Esophagus (tissue), 2 donors: ENCODE measurements at regions not wholly inside any gene's neighbourhood (a gene's known extent, or its start where the extent isn't known, plus 50 kb on each side); places are given as distances from the start of the nearest gene placed in this dataset.
"Not testable (repeated sequence)": the region's sequence is repeated elsewhere in the genome, so short reads cannot be mapped to it uniquely, and the experiment has no call there.

ENCODE experiments used
- H3K27ac ChIP-seq, 2 donors: one replicate each; pipeline ENCODE4 v1.5.1; 2013; ENCODE audit warnings: low read depth in 2 of 2, mild to moderate bottlenecking in 2 of 2, inconsistent platforms in 1 of 2, low read length in 1 of 2, moderate library complexity in 1 of 2
- H3K27me3 ChIP-seq, 2 donors: one replicate each; pipeline ENCODE4 v1.6.1; 2013; ENCODE audit warnings: low read length in 2 of 2, control low read depth in 1 of 2, mild to moderate bottlenecking in 1 of 2; ENCODE audit not compliant: insufficient read depth in 2 of 2, control insufficient read depth in 1 of 2
- H3K36me3 ChIP-seq, 2 donors: one replicate each; pipeline ENCODE4 v1.6.1; 2013; ENCODE audit warnings: low read length in 1 of 2; ENCODE audit not compliant: control insufficient read depth in 2 of 2, insufficient read depth in 2 of 2
- H3K4me1 ChIP-seq, 2 donors: one replicate each; pipeline ENCODE4 v1.6.1; 2013; ENCODE audit warnings: low read length in 1 of 2; ENCODE audit not compliant: control insufficient read depth in 2 of 2, insufficient read depth in 2 of 2
- H3K4me3 ChIP-seq, 2 donors: one replicate each; pipeline ENCODE4 v1.5.1; 2013; ENCODE audit warnings: low read length in 2 of 2, mild to moderate bottlenecking in 2 of 2, low read depth in 1 of 2, moderate library complexity in 1 of 2
- H3K9me3 ChIP-seq, 2 donors: one replicate each; pipeline ENCODE4 v1.6.1; 2013; ENCODE audit warnings: mild to moderate bottlenecking in 2 of 2, low read depth in 1 of 2, low read length in 1 of 2, moderate library complexity in 1 of 2; ENCODE audit not compliant: control insufficient read depth in 2 of 2, insufficient read depth in 1 of 2
- WGBS, 2 donors: extraction: QIAGEN DNeasy Blood & Tissue Kit; methylation state at CpG; one replicate each; pipeline ENCODE4 v1.1.7; 2013; 5-methylcytosine and 5-hydroxymethylcytosine counted together
- donor health status: healthy with polysubstance abuse.
- donor health status: Bipolar disorder and iron deficiency.

DNA sequence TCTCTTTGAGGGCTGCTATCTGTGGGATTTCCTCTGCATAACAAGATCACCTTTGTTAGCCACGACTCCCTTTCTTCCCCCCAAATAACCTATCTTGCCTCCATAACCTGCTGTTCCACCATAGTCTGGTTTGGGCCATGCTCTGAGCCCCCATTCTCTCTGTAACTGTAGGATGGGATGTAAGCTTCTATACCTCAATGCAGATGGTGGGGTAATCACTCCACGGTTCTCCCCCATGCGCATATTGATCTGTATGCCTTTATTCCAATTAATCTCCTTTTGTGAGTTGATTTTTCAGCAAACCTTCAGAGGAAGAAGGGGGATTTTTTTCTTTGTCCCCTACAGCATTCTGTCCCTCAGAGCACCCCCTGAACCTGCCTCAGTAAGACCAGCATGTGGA is 170.1 kb upstream of the IRF2BP2 start:
- H3K4me1 ChIP-seq, result peaks cover 0 to 2% of the 10 kb centered on the region in 2 donors
- H3K27ac ChIP-seq, result no peak overlapping the region
- H3K36me3 ChIP-seq, result no peaks in the 10 kb centered on the region
- H3K27me3 ChIP-seq, result peaks cover 0 to 4% of the 10 kb centered on the region in 2 donors
- 85 to 89% methylated on average over 3 of the region's 3 CpGs for WGBS, 2 donors
- no peaks in the 10 kb centered on the region for H3K9me3 ChIP-seq
- no peak overlapping the region for H3K4me3 ChIP-seq

DNA sequence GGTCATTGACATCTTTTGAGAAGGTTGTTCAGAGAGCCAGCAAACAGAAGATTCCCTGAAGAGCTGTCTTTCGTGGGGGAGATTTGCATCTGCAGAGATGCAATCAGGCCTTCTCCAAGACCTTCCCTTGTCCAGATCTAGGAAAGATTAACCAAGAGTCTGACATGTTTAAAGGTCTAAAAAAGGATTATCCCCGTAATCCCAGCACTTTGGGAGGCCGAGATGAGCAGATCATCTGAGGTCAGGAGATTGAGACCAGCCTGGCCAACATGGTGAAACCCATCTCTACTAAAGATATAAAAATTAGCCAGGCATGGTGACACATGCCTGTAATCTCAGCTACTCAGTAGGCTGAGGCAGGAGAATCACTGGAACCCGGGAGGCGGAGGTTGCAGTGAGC is 169.6 kb upstream of the IRF2BP2 start:
- WGBS, 2 donors, result 88 to 91% methylated on average over 5 of the region's 5 CpGs

DNA sequence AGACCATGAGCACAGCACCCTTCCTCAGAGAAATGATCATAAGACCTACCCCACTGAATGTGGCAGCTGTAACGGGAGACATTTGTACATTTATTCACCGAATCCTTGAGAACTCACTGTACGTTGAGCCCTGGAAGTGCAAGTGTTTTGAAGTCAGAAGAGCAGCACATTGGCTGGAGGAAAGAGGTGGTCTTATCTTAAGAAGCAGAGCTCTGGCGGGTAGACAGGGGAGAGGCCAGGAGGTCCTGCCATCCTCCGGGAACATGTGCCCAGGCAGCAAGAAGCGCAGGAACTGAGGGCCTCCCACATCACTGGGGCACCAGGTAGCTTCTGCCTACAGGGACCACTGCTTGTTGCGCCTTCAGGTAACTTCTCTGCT is 169.2 kb upstream of the IRF2BP2 start:
- Histone ChIP-seq H3K4me1 (peaks cover 0 to 2% of the 10 kb centered on the region in 2 donors), H3K4me3 (no peak overlapping the region), H3K27ac (no peak overlapping the region), H3K9me3 (no peaks in the 10 kb centered on the region), H3K27me3 (peaks cover 0 to 4% of the 10 kb centered on the region in 2 donors), H3K36me3 (no peaks in the 10 kb centered on the region)
- 82 to 83% methylated on average over 7 of the region's 7 CpGs for WGBS, 2 donors

More for the DNA sequence above, 169.6 kb upstream of the IRF2BP2 start:
- not testable (repeated sequence) for H3K4me1 ChIP-seq, H3K9me3 ChIP-seq, H3K36me3 ChIP-seq, H3K4me3 ChIP-seq, H3K27ac ChIP-seq, H3K27me3 ChIP-seq

DNA sequence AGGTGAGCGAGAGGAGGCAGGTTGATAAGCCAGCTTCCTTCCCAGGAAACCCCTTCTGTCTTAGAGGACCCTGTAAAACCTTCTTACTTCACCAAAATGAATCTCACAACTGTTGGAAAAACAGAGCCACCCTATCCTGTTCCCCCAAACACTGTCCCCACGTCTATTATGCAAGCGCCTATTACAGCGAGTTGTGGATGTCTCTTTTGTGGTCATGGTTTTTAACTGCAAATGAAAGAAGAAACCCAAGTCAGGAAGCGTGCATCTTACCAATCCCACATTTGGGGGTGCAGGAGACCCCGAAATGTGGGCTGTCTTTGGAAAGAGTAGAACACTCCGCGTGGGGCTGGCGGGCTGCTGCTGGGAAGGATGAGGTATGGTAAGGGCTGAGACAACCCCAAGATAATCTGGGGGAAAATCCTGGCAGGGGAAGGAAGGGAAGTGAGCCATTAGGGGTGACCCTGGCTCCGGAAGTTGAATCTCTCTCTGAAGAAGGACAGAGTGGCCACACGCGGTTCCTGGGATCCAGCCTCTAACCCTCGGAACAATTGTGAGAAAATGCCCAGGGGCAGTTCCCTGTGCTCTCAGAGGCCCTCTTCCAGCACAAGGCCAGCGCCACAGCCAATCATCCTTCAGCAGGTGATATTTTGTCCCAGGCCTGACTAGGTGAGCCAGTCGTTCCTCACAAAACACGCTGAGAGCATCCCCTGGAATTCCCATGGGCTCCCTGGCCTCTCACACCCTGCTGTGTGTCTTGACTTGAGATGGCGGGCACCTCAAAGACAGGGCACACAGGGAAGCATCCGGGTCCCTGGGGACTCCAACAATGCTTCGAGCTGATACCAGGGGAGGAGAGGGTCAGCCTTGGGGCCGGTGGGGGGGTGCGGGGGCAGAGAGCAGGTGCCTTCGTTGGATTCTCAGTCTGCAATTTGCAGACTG is 168.5 kb upstream of the IRF2BP2 start:
- no peak overlapping the region for H3K4me3 ChIP-seq
- no peak overlapping the region for H3K27ac ChIP-seq
- no peaks in the 10 kb centered on the region for H3K36me3 ChIP-seq
- H3K4me1 ChIP-seq, result peaks cover 0 to 2% of the 10 kb centered on the region in 2 donors
- H3K27me3 ChIP-seq, result peaks cover 0 to 4% of the 10 kb centered on the region in 2 donors
- 70 to 74% methylated on average over 22 of the region's 22 CpGs for WGBS, 2 donors
- H3K9me3 ChIP-seq, result no peaks in the 10 kb centered on the region

DNA sequence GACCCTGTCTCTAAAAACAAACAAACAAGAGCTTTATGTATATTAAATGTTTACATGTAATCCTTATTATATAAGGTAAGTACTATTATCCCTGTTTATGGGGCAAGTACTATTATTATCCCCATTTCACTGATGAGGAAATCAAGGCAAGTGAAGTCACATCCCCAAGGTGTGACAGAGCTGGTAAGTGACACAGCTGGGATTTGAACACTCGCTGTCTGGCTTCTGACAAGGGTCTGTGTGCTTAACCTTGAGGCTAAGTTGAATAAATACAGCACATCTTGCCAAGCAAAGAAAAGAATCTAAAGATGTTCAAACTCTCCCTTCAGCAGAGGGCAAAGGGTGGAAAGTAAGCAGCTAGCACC is 167.9 kb upstream of the IRF2BP2 start:
- 59 to 79% methylated on average over 1 of the region's 1 CpG for WGBS, 2 donors
- peaks cover 0 to 4% of the 10 kb centered on the region in 2 donors for H3K27me3 ChIP-seq
- H3K4me3 ChIP-seq, result no peak overlapping the region
- H3K27ac ChIP-seq, result no peak overlapping the region
- no peaks in the 10 kb centered on the region for H3K9me3 ChIP-seq
- no peaks in the 10 kb centered on the region for H3K36me3 ChIP-seq
- peaks cover 0 to 2% of the 10 kb centered on the region in 2 donors for H3K4me1 ChIP-seq

DNA sequence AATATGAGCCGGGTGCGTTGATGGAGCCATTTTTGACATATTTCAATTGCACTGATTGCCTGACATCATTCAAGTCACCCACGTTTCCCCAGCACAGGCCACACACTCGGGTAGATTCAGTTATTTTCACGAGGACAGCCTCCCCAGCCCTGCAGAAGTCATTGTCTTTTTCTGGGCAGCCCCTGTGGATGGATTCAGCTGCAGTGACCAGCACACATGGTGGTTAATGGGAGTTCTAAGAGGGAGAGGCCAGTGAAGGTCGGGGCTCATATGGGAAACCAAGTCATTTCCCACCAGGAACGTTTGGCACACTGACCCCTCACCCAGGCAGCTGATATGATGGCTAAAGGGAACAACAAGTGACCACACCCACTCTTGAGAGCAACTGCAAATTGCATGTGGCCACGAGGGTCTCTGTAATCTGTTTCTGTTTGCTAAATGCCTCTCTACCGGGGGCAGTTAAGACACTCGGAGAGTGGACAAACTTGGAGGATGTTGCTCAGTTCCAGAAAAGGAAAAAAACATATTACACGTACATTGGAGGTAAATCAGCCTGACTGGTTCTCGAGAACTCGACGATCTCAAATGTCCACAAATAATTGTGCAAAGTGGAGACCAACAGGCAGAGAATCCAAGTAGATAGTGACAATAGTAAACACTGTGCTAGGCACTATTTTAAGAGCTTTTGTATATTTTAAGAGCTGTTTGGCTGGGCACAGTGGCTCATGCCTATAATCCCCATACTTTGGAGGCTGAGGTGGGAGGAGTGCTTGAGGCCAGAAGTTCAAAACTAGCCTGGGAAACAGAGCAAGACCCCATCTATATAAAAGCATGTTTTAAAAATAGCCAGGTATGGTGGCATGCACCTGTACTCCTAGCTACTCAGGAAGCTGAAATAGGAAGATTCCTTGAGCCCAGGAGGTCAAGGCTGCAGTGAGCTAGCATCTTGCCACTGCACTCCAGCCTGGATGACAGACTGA is 167.2 kb upstream of the IRF2BP2 start:
- Histone ChIP-seq H3K4me1 (peaks cover 0 to 2% of the 10 kb centered on the region in 2 donors), H3K27me3 (peaks cover 0 to 4% of the 10 kb centered on the region in 2 donors)
- 63 to 65% methylated on average over 14 of the region's 14 CpGs for WGBS, 2 donors

DNA sequence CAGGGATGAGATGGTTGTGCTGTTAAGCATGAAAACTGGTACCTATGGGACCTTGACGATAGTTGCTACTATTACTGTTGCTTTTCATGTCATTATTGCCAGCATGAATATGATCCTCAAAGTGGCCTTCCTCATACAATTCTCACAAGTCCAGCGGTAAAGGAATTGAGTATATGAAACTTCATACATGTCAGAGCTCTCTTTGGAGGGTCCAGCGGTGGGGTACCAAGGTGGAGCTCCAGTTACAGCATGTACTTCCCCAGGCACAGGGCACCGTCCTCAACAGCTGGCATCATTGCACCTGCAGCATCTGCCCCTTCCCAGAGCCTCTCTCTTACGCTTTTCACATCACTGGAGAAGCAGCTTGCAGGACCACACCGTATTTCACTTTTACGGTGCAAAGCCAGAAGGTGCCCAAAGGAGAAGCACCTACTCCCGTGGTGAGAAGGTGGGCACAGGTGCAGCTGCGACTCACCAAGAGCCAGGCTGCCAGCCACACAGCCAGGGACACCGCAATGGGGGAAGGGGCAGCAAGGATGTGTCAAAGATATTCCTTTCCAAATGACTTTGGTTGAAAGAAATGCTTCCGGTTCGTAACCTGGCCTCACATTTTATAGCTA is 166.4 kb upstream of the IRF2BP2 start:
- peaks cover 0 to 2% of the 10 kb centered on the region in 2 donors for H3K4me1 ChIP-seq
- H3K9me3 ChIP-seq, result no peaks in the 10 kb centered on the region
- 92% methylated on average over 12 of the region's 12 CpGs for WGBS, 2 donors
- H3K4me3 ChIP-seq, result no peak overlapping the region
- no peak overlapping the region for H3K27ac ChIP-seq
- no peaks in the 10 kb centered on the region for H3K36me3 ChIP-seq
- peaks cover 0 to 4% of the 10 kb centered on the region in 2 donors for H3K27me3 ChIP-seq

More for the DNA sequence above, 167.2 kb upstream of the IRF2BP2 start:
- Histone ChIP-seq H3K27ac (no peak overlapping the region), H3K9me3 (no peaks in the 10 kb centered on the region), H3K36me3 (no peaks in the 10 kb centered on the region), H3K4me3 (no peak overlapping the region)

DNA sequence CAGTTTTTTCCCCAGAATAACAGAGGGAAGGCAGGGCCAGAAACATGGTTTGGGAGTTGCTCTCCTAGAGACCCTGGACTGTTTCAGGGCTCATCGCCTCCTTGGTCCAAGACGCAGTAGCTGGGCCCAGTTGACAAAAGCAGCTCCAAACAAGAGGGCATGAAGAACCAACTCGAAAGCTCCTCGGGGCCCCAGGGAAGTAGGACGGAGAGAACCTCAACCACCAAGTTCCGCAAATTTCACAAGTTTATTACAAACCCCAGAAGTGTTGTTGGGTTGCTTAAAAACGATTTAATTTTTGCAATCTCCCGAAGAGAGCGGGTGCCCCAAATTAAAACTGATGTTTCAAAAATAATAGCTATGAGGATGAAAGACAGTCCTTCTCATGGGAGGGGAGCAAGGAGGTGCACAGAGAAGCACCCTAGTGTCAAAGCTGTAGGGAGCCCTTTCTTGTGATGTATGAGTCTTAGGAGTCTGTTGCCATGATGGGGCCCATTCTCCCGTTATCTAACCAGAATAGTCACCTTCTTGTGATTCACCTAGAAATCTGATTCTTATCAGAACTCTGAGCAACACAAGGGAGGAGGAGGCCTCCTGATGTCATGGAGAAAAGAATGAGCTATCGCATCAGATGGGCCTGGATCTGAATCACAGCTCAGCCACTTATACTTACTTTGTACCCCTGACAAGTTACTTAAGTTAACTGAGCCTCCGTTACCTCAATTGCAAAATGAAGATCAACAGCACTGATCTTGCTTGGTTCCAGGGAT is 165.7 kb upstream of the IRF2BP2 start:
- Histone ChIP-seq H3K4me1 (peaks cover 0 to 2% of the 10 kb centered on the region in 2 donors), H3K27me3 (peaks cover 0 to 4% of the 10 kb centered on the region in 2 donors), H3K36me3 (no peaks in the 10 kb centered on the region), H3K4me3 (no peak overlapping the region), H3K9me3 (no peaks in the 10 kb centered on the region), H3K27ac (no peak overlapping the region)
- 92 to 93% methylated on average over 12 of the region's 12 CpGs for WGBS, 2 donors
